ENCODE measurements at regions not wholly inside any gene's neighbourhood (a gene's known extent, or its start where the extent isn't known, plus 50 kb on each side); places are given as distances from the start of the nearest gene placed in this dataset.

DNA sequence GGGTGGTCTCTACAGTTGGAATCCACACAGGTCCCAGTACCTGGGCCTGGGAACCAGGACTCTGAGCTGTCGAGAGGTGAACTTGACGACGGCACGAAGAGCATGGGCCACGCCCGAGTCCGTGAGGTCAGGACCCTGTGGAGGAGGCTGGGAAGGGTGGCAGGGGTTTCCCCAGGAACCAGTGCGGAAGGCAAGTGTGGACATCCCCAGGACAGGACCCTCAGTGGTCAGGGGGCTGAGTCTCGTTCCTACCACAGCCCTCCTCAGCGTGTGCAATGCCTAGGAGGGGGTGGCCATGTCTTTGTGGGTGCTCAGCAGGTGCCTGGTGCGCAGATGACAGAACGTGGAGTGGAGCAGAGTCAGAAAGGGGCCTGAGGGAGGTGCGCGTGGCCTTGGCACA lies 335.6 kb upstream of the SALL3 start:
- DNase-seq = no peak

DNA sequence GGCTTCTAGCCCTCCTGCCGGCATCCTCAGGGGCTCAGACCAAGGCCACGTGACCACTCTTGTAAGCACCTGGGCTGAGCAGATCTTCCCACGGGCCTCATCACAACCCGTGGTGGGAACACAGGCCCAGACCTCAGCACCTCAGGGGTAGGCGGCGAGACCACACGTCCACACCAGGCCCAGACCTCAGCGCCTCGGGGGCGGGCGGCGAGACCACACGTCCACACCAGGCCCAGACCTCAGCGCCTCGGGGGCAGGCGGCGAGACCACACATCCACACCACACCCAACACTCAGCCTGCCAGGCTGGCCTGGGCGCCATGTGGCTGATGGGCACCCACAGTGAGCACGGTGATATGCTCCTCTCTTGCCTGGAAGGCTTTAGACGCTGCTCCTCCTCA lies 334.4 kb upstream of the SALL3 start:
- DNase-seq = no peak

DNA sequence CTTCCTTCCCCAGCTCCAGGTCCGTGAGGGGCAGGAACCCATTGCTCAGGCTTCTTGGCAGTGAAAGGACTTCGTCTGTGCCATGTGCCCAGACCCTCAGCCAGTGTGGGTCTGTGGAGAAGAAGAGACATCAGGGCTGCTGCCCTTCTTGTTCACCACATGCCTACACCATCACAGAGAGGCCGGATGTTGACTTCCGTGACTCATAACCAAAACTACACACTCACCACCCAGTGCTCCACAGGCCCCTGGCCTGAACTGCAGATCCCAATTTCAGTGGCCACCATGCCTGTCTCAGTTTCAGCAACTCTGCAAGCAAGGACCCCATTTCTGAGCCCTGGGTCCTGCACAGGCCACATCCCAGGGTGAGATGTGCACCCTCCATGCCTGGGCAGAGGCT lies 332.6 kb upstream of the SALL3 start:
- no peak for DNase-seq

DNA sequence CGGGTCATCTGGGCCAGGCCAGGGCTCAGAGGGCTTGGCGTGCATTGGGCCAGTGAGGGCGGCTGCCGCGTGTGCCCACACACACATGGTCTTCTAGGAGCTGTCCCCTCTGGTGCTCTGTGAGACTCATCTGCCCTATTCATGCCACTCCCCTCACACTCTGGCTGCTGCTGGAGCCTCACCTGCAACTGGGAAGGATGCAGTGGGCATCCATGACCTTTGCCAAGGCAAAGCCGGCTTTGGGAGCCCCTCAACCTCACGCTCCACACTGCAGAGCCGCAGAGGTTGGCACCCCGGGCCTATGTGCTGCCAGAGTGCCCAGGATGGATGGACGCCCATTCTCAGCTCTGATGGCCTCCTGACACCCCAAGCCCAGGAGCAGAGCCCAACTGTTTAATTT lies 330.2 kb upstream of the SALL3 start:
- DNase-seq = no peak

DNA sequence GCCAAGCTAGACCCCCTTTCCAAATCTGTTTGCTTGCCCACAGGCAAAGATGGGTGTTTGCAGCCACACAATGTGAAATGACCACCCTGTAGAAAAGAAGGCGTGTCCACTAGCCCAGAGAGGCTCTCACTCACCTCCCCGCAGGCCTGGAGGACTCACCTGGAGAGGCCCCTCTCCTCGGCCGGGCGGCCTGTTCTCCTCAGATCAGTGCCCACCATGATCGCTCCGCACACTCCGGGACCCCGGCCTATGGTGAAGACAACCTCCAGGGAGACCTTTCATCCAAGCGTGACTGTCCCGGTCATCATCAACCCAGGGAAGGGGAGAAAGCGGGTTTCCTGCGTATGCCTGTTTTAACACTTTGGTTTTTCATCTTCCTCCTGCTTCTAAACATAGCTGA lies 328.7 kb upstream of the SALL3 start:
- no peak for DNase-seq

DNA sequence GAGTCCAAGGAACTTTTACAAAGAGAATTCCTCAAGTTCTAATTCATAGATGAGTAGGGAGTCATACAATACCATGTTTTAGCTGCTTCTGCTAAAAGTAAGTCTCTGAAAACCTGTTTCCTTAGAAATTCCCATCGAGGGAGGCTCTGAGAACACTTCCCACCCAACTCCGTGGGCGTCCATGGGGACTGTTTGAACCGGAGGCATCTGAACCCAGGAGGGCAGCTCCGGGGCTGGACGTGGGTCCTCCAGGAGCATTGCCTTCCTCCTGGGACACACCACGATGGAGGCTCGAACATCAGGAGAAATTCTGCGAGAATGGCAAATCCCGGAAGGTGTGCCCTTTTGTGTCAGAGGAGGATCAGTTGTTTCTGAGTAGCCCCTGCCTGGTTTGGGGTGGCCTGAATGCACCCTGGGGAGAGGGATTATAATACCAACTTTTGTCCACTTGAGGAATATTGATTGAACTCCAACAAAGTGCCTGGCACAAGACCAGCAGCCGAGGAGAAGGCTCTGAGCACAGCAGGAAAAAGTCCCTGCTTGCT lies 327.5 kb upstream of the SALL3 start:
- no peak for DNase-seq

DNA sequence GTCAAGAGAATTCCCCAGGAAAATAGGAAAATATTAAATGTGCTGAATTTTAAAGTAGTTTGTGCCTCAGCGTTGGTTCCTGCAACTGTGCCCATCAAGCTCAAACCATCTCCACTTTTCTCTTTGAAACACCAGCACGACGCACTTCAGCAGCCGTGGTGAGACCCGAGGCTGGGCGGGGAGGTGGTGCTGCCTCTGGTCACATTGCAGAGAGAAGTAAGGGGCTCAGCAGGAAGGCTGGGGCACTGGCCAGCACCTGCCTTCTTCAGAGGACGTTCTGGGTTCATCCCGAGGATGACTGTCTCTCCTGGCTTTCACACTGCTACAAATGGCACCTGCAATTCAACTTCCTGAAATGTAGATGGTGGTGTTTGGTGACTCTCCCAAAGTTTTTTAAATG lies 323.7 kb upstream of the SALL3 start:
- no peak for DNase-seq

DNA sequence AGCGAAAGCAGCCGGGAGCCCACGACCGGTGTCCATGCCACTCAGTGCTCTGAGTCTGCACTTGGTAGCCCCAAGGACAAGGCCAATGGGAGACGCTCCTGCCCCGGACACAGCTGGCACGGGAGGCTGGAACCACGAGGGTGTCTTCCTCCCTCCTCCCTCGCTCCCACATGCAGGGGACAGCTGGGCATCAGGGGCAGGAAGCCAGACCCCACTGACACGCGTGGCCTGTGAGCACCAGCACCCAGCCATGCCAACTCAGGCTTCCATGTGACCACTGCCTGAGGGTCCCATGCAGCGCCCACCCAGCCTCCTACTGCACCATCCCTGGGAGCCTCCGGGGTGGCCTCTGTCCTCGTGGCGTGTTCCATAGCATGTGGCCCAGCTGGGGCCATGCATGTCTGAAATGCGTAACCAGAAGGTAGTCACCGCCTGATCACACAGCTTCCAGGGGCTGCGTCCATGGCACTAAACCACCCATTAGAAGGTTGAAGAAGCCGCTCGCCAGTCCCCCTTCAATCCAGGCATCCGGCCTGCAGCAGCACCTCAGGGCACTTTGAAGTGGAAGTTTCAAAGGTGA lies 323.2 kb upstream of the SALL3 start:
- no peak for DNase-seq

DNA sequence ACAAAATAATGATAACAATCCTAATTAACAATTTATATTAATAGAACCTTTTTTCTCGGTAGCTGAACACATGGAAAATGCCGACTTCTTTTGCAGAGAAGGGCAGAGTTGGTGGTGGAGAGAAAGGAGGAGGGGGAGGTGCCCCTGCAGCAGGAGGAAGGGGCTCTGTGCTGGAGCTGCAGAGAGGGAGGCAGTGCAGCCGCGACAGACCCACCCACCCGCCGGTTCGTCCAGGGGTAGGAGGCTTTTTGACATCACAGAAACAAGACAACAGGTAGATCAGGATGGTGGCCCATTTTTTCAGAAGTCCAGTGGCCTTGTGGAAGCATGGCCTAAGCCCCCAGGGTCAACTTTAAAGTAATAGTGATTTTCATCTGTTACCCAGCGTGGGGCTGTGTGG lies 321.1 kb upstream of the SALL3 start:
- DNase-seq = no peak

DNA sequence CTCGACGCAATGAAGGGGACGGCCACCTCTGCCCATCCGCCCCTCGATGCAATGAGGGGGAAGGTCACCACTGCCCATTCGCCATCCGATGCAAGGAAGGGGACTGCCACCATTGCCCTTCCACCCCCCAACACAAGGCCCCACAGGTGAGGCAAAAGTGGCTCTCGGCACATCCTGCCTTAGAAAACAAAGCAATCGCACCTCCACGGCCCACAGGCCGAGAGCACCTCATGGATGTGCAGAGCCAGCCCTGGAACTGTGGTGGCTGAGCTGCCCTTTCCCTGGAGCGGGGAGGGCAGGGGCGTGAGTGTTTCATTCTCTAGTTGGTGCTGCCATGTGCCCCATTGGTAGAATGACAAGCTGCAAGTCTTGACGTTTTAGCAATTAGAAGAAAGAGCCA lies 320.6 kb upstream of the SALL3 start:
- no peak for DNase-seq

DNA sequence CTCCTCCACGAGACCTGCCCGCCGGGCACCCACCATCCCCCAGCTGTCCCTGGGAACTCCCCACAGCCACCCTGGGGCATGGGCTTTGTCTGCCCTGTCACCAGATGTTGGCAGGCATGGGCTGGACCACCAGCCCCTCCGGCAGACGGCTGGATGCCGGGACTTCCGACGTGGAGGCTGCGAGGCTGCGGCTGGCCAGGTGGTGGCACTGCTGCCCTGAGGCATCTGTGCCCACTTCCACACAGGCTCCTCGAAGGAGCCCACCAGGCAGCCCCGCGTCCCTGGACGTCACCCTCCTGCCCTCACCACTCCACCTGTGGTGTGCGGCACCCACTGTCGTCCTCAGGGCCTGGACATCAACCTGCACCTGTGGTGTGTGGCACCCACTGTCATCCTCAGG lies 319.9 kb upstream of the SALL3 start:
- peak; percentile 12 for DNase-seq

DNA sequence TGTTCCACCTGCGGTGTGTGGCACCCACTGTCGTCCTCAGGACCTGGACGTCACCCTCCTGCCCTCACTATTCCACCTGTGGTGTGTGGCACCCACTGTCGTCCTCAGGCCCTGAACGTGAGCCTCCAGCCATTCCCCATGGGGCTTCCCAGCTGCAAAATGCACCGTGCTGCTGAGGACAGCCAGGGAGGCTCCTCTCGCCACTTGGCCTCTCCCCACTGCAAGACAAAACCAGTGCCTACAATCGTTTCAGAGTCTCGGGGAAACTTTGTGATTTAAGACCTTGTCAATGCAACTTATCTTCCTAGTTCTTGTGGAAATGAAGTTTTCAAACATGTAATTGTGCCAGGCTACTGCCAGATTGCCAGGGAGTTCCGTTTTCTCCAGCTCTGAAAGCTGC lies 319.3 kb upstream of the SALL3 start:
- DNase-seq = no peak

DNA sequence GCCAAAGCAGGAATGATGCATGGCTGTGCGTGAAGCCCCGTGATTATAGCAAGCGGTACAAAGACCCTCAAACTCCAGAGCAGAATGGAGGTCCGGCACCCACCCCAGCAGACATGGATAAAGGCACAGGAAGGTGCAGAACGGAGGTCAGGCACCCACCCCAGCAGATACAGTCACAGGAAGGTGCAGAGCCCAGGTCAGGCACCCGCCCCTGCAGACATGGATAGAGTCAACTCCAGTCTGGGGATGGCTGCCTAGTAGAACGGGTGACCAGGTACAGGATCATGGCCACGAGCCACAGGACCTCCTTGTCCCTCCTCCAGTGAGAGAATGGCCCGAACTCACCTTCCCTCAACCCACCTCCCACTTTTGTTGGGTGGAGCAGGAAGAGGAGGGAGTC lies 318.3 kb upstream of the SALL3 start:
- no peak for DNase-seq

DNA sequence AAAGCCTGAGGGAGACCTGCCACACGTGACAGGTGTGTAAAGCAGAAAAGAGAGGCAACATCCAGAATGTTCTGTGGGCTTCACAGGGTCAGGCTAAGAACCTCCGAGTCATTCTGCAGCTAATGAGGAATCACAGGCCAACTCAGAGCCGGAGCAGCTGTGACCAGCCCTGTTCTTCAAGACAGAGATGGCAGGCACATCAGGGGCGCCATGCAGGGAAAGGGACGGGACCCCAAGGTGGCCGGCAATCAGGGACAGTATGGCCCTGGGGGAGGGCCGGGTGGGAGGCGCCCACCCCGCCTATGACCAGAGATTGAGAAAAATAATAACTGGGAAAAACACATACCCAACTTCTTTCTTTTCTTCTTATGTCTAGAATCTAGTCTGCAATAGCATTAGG lies 316.7 kb upstream of the SALL3 start:
- DNase-seq = no peak

DNA sequence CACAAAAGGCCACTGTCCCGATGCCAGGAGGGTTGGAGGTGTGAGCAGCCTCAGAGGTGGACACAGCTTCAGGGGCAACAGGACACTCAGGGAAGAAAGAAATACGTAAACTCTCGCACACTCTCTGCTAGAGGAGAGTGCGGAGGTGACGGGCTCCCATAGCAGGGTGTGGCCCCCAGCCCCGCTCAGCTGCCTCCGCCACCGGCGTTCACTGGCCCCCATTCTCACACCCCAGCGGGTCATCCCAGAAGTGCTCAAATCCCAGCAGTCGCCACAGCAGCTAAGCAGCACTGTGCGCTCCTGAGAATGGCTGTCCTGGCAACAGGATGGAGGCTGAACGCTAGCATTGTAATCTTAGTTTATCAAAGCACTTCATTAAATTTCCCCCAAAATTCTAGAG lies 315.6 kb upstream of the SALL3 start:
- no peak for DNase-seq

DNA sequence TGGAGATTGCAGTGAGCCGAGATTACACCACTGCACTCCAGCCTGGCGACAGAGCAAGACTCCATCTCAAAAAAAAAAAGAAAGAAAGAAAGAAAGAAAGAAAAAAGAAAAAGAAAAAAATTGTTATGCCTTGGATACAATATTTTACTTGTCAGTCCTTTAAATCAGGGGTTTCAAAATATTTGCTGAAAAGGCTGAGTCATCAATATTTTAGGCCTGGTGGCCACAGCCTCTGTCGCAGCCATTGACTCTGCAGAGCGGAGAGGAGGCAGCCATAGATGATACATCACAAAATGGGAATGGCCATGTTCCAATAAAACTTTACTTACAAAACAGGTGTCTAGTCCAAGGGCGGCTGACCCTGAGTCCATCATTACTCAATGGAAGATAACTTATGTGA lies 314.8 kb upstream of the SALL3 start:
- DNase-seq = no peak

DNA sequence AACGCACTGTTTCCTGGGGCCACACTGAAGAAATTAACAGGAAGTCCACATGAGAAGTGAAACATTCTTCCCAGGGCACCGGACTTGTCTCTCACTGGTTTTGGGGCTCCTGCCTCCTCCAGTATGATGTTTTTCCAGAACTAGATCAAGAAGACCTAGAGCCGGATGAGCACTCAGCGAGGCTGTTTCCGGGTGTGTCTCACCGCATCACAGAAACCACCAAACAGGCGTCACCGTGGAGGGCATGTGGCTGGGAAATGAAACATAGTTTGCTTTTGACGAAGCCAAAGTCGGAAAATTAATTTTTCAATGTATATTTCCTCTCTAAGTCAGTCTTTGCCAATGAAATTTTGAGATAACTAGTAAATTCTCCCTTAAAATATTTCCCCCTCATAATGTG lies 314.0 kb upstream of the SALL3 start:
- no peak for DNase-seq

DNA sequence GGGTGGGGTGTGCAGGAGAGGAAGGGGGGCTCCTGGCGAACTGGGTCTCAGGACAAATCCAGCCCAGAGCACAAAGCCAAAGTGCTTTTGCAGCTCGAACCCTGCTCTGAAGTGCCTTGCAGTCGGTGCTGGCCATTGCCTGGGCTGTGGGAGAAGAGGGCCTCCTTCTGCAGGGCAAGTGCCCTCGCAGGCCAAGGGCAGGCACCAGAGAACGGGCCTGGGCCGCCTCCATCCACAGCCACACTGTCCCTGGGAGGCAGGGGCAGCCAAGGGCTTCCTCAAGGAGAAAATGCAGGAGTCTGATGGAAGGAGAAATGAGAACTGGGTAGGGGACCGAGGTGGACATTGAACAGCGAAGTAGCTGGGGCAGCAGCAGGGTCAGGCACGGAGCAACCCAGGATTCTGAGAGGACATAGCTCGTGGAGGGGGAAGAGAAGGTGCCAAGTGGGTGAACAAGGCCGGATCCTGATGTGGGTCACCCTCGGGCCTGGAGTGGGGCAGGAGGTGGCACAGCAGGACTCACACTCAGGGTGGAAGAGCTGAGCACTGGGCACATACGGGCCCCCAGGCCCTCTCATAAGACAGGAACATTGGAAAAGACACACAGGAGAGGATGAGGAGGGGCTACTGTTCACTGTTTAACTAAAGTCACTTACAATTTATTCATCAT lies 312.8 kb upstream of the SALL3 start:
- no peak for DNase-seq

DNA sequence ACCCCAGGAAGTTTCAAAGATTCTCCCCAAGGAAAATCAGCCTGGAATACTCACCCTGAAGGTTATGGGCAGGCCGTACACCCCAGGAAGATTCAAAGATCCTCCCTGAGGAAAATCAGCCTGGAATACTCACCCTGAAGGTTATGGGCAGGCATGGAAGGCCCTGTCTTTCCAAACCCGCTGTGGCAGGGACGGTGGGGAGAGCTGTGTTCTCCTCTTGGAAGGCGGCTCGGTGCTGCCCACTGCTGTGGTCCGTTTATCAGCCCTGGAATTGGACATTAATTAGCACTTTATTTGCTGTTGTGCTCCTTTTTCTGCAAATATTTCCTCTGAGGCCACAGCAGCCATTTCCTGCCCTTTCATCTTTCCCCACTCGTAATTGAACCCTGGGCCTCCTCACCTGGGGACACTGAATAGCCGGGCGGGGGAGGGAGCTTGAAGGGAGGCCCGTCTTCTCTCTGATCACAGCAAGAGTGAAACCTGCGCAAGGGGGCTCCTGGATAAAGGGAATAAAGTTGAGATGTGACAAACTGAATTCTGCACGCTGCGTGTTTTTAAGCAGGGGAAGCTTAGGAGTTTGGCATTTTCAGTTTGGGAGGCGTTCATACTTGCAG lies 308.7 kb upstream of the SALL3 start:
- no peak for DNase-seq

DNA sequence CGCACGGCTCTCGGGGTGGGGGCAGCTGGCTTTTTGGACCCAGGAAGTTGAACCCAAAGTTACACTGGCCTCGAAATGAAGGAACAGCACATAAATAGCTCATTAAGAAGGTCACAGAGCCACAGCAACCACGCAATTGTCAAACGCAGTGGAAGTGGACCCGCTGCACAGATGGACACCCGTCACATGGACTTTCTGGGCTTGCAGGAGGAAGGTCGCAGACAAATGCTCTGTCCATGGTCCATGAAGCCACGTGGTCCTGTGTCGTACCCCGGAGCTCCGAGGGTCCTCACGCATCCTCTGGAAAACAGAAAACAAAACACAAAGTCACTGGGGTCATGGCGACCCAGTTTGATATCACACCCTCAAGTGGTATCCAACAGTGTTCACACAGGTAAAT lies 308.1 kb upstream of the SALL3 start:
- no peak for DNase-seq

DNA sequence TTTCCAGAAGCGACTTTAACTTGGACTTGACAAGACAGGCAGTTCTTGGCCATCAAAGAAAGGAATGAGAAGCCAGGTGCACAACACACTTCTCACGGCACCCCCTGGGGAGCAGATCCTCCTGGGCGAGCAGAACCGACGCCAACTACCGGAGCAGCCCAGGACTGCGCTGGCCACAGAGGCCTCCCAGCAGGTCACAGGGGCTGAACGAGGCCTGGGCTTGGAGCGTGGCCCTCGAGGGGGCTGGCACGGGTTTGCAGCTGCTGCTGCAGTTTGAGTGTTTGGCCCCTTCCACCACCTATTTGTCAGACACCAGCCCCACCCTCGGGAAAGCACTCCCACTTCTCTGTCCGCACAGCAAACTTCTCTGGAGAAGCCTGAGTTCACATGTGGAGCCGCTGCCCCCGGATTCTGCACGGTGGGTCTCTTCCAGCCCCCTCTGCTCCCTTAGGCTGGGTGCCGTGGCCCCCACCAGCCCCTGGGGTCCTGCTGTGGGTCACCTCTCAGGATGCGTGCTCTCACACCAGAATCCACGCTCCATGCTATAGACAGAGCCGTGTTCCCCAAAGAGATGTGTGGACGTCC lies 306.7 kb upstream of the SALL3 start:
- DNase-seq = no peak

DNA sequence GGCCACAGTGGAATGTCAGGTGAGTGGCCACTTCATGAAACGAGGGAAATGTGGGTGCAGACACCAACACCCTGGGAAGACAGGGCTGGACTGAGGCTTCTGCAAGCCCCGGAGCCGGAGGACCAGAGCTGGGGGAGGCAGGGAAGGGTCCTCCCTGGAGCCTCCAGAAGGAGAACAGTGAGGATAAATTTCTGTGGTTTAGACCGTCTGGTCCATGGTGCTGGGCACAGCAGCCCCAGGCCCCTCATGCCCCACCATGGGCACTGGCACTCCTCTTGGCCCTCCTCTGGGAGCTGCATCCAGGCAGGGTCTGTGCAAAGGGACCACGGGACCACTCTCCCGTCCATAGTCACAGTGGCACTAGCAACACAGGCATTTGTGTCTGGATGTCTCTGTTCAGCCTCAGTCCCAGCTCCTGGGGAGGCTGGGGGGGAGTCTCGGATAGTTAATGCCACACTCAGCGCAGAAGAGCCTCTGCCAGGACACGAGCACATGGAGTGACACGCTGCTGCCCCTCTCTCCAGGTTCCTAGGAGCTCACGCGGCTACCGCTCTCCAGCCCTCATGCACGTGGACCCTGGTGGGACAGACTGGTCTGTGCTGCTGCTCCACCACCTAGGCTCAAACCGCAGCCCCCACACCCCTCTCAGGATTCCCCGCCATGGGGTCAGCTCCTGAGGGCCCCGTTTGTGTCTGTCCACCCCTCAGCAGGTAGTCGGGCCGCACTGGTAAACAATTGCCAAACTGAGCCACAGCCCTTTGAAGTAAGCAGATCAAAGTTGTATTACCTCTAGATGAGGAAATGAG lies 305.9 kb upstream of the SALL3 start:
- no peak for DNase-seq

DNA sequence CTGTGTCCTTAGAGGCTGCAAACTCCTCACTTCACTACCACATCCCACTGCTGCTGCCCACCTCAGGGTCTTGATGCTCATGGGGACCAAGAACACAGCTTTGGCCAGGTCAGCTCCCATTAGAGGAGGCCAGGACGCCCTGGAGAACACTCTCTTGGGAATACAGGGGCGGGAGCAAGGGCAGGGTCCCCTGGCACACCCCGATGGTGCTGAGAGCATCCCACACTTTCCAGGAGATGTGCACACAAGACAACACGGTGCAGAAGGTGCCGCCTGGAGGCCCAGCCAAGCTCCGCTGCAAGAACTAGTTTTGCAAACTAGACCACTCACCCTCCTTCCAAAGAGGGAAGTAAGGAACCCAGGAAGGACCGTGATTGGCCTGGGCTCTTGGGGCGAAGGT lies 304.4 kb upstream of the SALL3 start:
- no peak for DNase-seq

Measured in stimulated activated CD4-positive, alpha-beta T cell treated with anti-CD3 and anti-CD28 coated beads, Interleukin-1b, Interleukin-23, amount 100 ng/mL, for 48 hours (primary cell).